Fibroblast of skin of right quadriceps (primary cell): ENCODE measurements at regions not wholly inside any gene's neighbourhood (a gene's known extent, or its start where the extent isn't known, plus 50 kb on each side); places are given as distances from the start of the nearest gene placed in this dataset.
A peak's percentile ranks its signal among the peaks of the same experiment; 100 is the strongest.

Experiments
- DNase-seq: peaks from one replicate; pipeline ENCODE4 v3.0.0-alpha.2; 2013

- peak; percentile 50 for DNase-seq
Measured at GRCh38 chr9:73011181-73011750, 58.4 kb upstream of the ALDH1A1 start.

- no peak for DNase-seq
Measured at GRCh38 chr9:73009649-73010288, 56.9 kb upstream of the ALDH1A1 start.

- DNase-seq = no peak
Measured at GRCh38 chr9:73007966-73008672, 55.3 kb upstream of the ALDH1A1 start.

- no peak for DNase-seq
Measured at GRCh38 chr9:73006986-73007385, 54.1 kb upstream of the ALDH1A1 start.
